ENCODE measurements at regions not wholly inside any gene's neighbourhood (a gene's known extent, or its start where the extent isn't known, plus 50 kb on each side); places are given as distances from the start of the nearest gene placed in this dataset.

GRCh38 chr14:95034788-95035187 lies 122.5 kb downstream of the DICER1 start:
- Histone ChIP-seq H3K9me3 (ENCODE audit: low read length) (no peaks in the 10 kb centered on the region), H3K4me1 (ENCODE audit: insufficient read depth, low read length) (no peaks in the 10 kb centered on the region), H3K9ac (ENCODE audit: low read length) (no peak overlapping the region), H3K27ac (ENCODE audit: low read depth, low read length) (no peak overlapping the region), H3K27me3 (ENCODE audit: control insufficient read depth in 1 of 2, insufficient read depth in 2 of 2, low read length in 2 of 2) (no peaks in the 10 kb centered on the region), H3K4me3 (ENCODE audit: low read depth in 1 of 2, low read length in 2 of 2) (no peak overlapping the region), H3K36me3 (ENCODE audit: insufficient read depth, low read length) (no peaks in the 10 kb centered on the region)

- no peak overlapping the region for H3K9ac ChIP-seq (ENCODE audit: low read length)
- no peaks in the 10 kb centered on the region for H3K36me3 ChIP-seq (ENCODE audit: insufficient read depth, low read length)
- H3K27me3 ChIP-seq (ENCODE audit: control insufficient read depth in 1 of 2, insufficient read depth in 2 of 2, low read length in 2 of 2): no peaks in the 10 kb centered on the region
- H3K4me3 ChIP-seq (ENCODE audit: low read depth in 1 of 2, low read length in 2 of 2): no peak overlapping the region
- no peaks in the 10 kb centered on the region for H3K4me1 ChIP-seq (ENCODE audit: insufficient read depth, low read length)
- H3K9me3 ChIP-seq (ENCODE audit: low read length): no peaks in the 10 kb centered on the region
- no peak overlapping the region for H3K27ac ChIP-seq (ENCODE audit: low read depth, low read length)
Measured at GRCh38 chr14:95033682-95034632, 123.4 kb downstream of the DICER1 start.

DNA sequence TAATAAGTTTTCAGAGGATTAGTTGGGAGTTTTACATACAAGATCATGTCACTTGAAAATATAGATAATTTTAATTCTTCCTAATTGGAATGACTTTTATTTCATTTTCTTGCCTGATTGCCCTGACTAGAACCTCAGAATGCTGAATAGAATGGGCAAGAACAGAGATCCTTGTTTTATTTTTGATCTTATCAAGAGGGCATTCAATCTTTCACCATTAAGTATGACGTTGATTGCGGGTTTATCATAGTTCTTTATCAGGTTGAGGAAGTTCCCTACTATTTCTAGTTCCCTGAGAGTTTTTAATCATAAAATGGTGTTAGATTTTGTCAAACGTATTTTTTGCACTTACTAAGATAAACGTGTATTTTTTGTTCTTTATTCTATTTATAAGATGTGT lies 124.3 kb downstream of the DICER1 start:
- Histone ChIP-seq H3K4me3 (ENCODE audit: low read depth in 1 of 2, low read length in 2 of 2) (no peak overlapping the region), H3K9ac (ENCODE audit: low read length) (no peak overlapping the region), H3K9me3 (ENCODE audit: low read length) (no peaks in the 10 kb centered on the region), H3K4me1 (ENCODE audit: insufficient read depth, low read length) (no peaks in the 10 kb centered on the region), H3K27me3 (ENCODE audit: control insufficient read depth in 1 of 2, insufficient read depth in 2 of 2, low read length in 2 of 2) (no peaks in the 10 kb centered on the region), H3K27ac (ENCODE audit: low read depth, low read length) (no peak overlapping the region), H3K36me3 (ENCODE audit: insufficient read depth, low read length) (no peaks in the 10 kb centered on the region)

DNA sequence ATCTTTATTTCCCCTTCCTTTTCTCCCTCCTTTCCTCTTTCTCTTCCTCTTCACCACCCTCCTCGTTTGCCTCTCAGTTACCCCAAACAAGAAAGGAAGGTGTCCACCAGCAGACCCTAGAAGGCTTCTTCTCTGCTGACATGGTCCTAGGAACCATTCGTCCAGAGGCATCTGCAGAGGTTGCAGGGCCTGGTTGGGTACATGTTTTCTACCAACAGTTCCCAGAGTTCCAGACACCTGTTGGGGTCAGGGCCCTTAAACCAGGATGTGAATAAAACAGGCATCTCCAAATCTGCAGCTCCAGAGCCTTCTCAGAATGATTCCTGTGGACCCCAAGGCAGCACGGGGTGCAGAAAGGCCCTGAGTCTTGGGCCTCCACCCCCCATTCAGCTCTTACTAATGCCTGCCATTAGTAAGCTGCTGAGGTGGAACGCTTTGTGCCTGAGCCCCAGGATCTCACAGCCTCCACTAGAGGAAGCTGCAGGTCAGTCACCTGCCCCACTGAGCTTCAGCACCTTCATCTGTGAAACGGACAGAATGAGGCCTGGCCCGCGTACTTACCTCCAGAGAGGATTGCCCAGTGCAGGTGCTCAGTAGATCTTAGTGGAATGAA lies 130.4 kb downstream of the DICER1 start:
- no peaks in the 10 kb centered on the region for H3K36me3 ChIP-seq (ENCODE audit: insufficient read depth, low read length)
- H3K27ac ChIP-seq (ENCODE audit: low read depth, low read length): no peak overlapping the region
- no peaks in the 10 kb centered on the region for H3K27me3 ChIP-seq (ENCODE audit: control insufficient read depth in 1 of 2, insufficient read depth in 2 of 2, low read length in 2 of 2)
- no peaks in the 10 kb centered on the region for H3K9me3 ChIP-seq (ENCODE audit: low read length)
- H3K4me3 ChIP-seq (ENCODE audit: low read depth in 1 of 2, low read length in 2 of 2): no peak overlapping the region
- H3K4me1 ChIP-seq (ENCODE audit: insufficient read depth, low read length): no peaks in the 10 kb centered on the region
- H3K9ac ChIP-seq (ENCODE audit: low read length): no peak overlapping the region

DNA sequence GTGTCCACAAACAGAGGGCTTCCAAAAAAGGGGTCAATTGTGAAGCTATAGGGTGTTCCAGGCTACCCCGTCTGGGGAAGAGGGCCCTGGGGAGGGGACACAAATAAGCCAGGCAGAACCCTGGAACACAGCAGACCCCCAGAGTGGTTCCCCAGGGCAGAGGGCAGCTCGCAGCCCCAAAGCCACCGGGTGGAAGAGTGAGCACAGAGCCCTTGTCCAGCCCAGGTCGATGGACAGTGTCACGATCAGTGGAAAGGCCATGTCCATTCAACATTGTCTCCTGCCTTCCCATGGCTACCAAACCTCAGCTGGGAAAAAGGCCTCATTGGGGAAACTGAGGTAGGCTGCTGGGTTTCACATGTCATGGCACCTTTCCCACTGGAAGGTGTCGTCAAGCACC lies 131.4 kb downstream of the DICER1 start:
- H3K9me3 ChIP-seq (ENCODE audit: low read length): no peaks in the 10 kb centered on the region
- H3K36me3 ChIP-seq (ENCODE audit: insufficient read depth, low read length): no peaks in the 10 kb centered on the region
- H3K27ac ChIP-seq (ENCODE audit: low read depth, low read length): no peak overlapping the region
- H3K27me3 ChIP-seq (ENCODE audit: control insufficient read depth in 1 of 2, insufficient read depth in 2 of 2, low read length in 2 of 2): no peaks in the 10 kb centered on the region
- H3K9ac ChIP-seq (ENCODE audit: low read length): no peak overlapping the region
- H3K4me3 ChIP-seq (ENCODE audit: low read depth in 1 of 2, low read length in 2 of 2): no peak overlapping the region
- H3K4me1 ChIP-seq (ENCODE audit: insufficient read depth, low read length): no peaks in the 10 kb centered on the region

GRCh38 chr14:95025218-95025617 lies 132.1 kb downstream of the DICER1 start:
- Histone ChIP-seq H3K36me3 (ENCODE audit: insufficient read depth, low read length) (no peaks in the 10 kb centered on the region), H3K27ac (ENCODE audit: low read depth, low read length) (no peak overlapping the region), H3K9ac (ENCODE audit: low read length) (no peak overlapping the region)

GRCh38 chr14:95024380-95024779 lies 132.9 kb downstream of the DICER1 start:
- Histone ChIP-seq H3K27ac (ENCODE audit: low read depth, low read length) (no peak overlapping the region), H3K27me3 (ENCODE audit: control insufficient read depth in 1 of 2, insufficient read depth in 2 of 2, low read length in 2 of 2) (no peaks in the 10 kb centered on the region), H3K36me3 (ENCODE audit: insufficient read depth, low read length) (no peaks in the 10 kb centered on the region), H3K4me1 (ENCODE audit: insufficient read depth, low read length) (peaks cover under 1% of the 10 kb centered on the region), H3K4me3 (ENCODE audit: low read depth in 1 of 2, low read length in 2 of 2) (no peak overlapping the region), H3K9me3 (ENCODE audit: low read length) (no peaks in the 10 kb centered on the region), H3K9ac (ENCODE audit: low read length) (no peak overlapping the region)

More at GRCh38 chr14:95025218-95025617, 132.1 kb downstream of the DICER1 start:
- H3K9me3 ChIP-seq (ENCODE audit: low read length): no peaks in the 10 kb centered on the region
- no peaks in the 10 kb centered on the region for H3K27me3 ChIP-seq (ENCODE audit: control insufficient read depth in 1 of 2, insufficient read depth in 2 of 2, low read length in 2 of 2)
- H3K4me3 ChIP-seq (ENCODE audit: low read depth in 1 of 2, low read length in 2 of 2): no peak overlapping the region
- H3K4me1 ChIP-seq (ENCODE audit: insufficient read depth, low read length): no peaks in the 10 kb centered on the region

GRCh38 chr14:95023886-95024285 lies 133.4 kb downstream of the DICER1 start:
- peaks cover 5% of the 10 kb centered on the region for H3K4me1 ChIP-seq (ENCODE audit: insufficient read depth, low read length)
- no peaks in the 10 kb centered on the region for H3K36me3 ChIP-seq (ENCODE audit: insufficient read depth, low read length)
- no peaks in the 10 kb centered on the region for H3K27me3 ChIP-seq (ENCODE audit: control insufficient read depth in 1 of 2, insufficient read depth in 2 of 2, low read length in 2 of 2)
- H3K27ac ChIP-seq (ENCODE audit: low read depth, low read length): no peak overlapping the region
- H3K9ac ChIP-seq (ENCODE audit: low read length): no peak overlapping the region
- no peak overlapping the region for H3K4me3 ChIP-seq (ENCODE audit: low read depth in 1 of 2, low read length in 2 of 2)
- no peaks in the 10 kb centered on the region for H3K9me3 ChIP-seq (ENCODE audit: low read length)

DNA sequence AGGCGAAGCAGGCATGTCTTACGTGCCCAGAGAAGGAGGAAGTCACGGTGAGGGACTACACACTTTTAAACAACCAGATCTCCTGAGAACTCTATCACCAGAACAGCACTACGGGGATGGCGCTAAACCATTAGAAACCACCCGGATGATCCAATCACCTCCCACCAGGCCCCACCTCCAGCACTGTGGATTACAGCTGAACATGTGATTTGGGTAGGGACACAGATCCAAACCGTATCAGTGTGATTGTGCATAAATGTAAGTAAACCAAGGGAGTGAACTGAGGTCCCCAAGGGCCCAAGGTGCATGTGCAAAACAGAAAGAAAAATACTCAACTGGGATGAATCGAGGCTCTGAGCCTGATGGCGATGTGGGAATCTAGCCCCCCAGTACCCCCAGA lies 134.2 kb downstream of the DICER1 start:
- no peaks in the 10 kb centered on the region for H3K27me3 ChIP-seq (ENCODE audit: control insufficient read depth in 1 of 2, insufficient read depth in 2 of 2, low read length in 2 of 2)
- H3K27ac ChIP-seq (ENCODE audit: low read depth, low read length): no peak overlapping the region
- H3K4me1 ChIP-seq (ENCODE audit: insufficient read depth, low read length): peaks cover 10% of the 10 kb centered on the region
- no peak overlapping the region for H3K4me3 ChIP-seq (ENCODE audit: low read depth in 1 of 2, low read length in 2 of 2)
- H3K9me3 ChIP-seq (ENCODE audit: low read length): no peaks in the 10 kb centered on the region
- no peaks in the 10 kb centered on the region for H3K36me3 ChIP-seq (ENCODE audit: insufficient read depth, low read length)
- no peak overlapping the region for H3K9ac ChIP-seq (ENCODE audit: low read length)

DNA sequence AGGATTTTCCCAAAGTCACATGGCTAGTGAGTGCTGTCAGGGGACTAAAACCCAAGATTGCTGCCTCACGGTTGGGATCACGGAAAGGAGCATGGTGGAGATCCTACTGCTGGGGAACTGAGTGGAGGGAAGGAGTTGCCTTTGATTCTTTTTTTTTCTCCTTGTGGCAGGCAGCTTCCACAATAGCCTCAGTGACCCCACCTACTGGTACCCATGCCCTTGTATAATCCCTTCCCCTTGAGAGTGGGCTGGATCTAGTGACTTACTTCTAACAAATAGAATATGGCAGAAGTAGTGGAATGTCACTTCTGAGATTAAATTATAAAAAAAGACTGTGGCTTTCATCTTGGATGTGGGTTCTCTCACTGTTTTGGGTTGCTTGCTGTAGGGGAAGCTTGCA lies 135.7 kb downstream of the DICER1 start:
- peaks cover 10% of the 10 kb centered on the region for H3K4me1 ChIP-seq (ENCODE audit: insufficient read depth, low read length)
- H3K27me3 ChIP-seq (ENCODE audit: control insufficient read depth in 1 of 2, insufficient read depth in 2 of 2, low read length in 2 of 2): no peaks in the 10 kb centered on the region
- H3K9ac ChIP-seq (ENCODE audit: low read length): no peak overlapping the region
- no peak overlapping the region for H3K4me3 ChIP-seq (ENCODE audit: low read depth in 1 of 2, low read length in 2 of 2)
- no peak overlapping the region for H3K27ac ChIP-seq (ENCODE audit: low read depth, low read length)
- no peaks in the 10 kb centered on the region for H3K36me3 ChIP-seq (ENCODE audit: insufficient read depth, low read length)
- H3K9me3 ChIP-seq (ENCODE audit: low read length): no peaks in the 10 kb centered on the region

GRCh38 chr14:95018821-95019220 lies 138.5 kb downstream of the DICER1 start:
- Histone ChIP-seq H3K36me3 (ENCODE audit: insufficient read depth, low read length) (no peaks in the 10 kb centered on the region), H3K4me1 (ENCODE audit: insufficient read depth, low read length) (peaks cover 10% of the 10 kb centered on the region), H3K27ac (ENCODE audit: low read depth, low read length) (no peak overlapping the region), H3K9me3 (ENCODE audit: low read length) (no peaks in the 10 kb centered on the region), H3K9ac (ENCODE audit: low read length) (no peak overlapping the region), H3K4me3 (ENCODE audit: low read depth in 1 of 2, low read length in 2 of 2) (no peak overlapping the region), H3K27me3 (ENCODE audit: control insufficient read depth in 1 of 2, insufficient read depth in 2 of 2, low read length in 2 of 2) (no peaks in the 10 kb centered on the region)
